SK-N-SH (cell line): ENCODE measurements at regions not wholly inside any gene's neighbourhood (a gene's known extent, or its start where the extent isn't known, plus 50 kb on each side); places are given as distances from the start of the nearest gene placed in this dataset.
"Not testable (repeated sequence)": the region's sequence is repeated elsewhere in the genome, so short reads cannot be mapped to it uniquely, and the experiment has no call there.

Experiments used
- CTCF ChIA-PET: fragments of 300-600, 350-600 bp; formaldehyde crosslinking; extraction: SDS; loops from one replicate; lab custom pipeline; 2021; lab: Yijun Ruan, JAX
- POLR2A ChIA-PET: fragments of 350-600 bp; sonication (Branson Sonifier 250); formaldehyde crosslinking; extraction: SDS; loops from one replicate; lab custom pipeline; 2020; ENCODE audit warnings: antibody characterized with exemption, inconsistent platforms; lab: Yijun Ruan, JAX
- DNase-seq: peaks from one replicate; pipeline ENCODE4 v3.0.0; 2012
- H2AFZ ChIP-seq: fragments of 200-600 bp; sonication (generic); 2 replicates; pipeline ENCODE4 v1.8.1; 2016; ENCODE audit warnings: antibody characterized with exemption, mild to moderate bottlenecking, low read depth
- H3F3A ChIP-seq: fragments of 200-600 bp; sonication (generic); replicated peaks from 2 replicates; pipeline ENCODE3; 2016; ENCODE audit warnings: antibody characterized with exemption, mild to moderate bottlenecking; ENCODE audit not compliant: insufficient read depth
- H3K27ac ChIP-seq, 2 experiments: fragments of 200-500 bp in 1 of 2; fragments of 200-600 bp in 1 of 2; sonication (Bioruptor generic) in 1 of 2; sonication (generic), shearing (Covaris generic) in 1 of 2; 2 replicates each; pipeline versions ENCODE4 v1.5.1 to v1.6.1; 2014 to 2016; ENCODE audit warnings: low read depth in 2 of 2, inconsistent platforms in 1 of 2, low read length in 1 of 2, mild to moderate bottlenecking in 1 of 2, mixed read lengths in 1 of 2
- H3K27me3 ChIP-seq: fragments of 200-600 bp; sonication (generic), shearing (Covaris generic); 2 replicates; pipeline ENCODE4 v1.6.1; 2016; ENCODE audit warnings: mixed run types; ENCODE audit not compliant: insufficient read depth
- H3K36me3 ChIP-seq, 2 experiments: fragments of 200-500 bp in 1 of 2; fragments of 200-600 bp in 1 of 2; sonication (Bioruptor generic) in 1 of 2; sonication (generic) in 1 of 2; replicated peaks in 1 of 2; 2 replicates each; pipeline versions ENCODE3 to v1.5.1; 2014 to 2016; ENCODE audit warnings: low read length in 1 of 2, mild to moderate bottlenecking in 1 of 2; ENCODE audit not compliant: insufficient read depth in 2 of 2, control insufficient read depth in 1 of 2
- H3K4me1 ChIP-seq, 2 experiments: fragments of 200-500 bp in 1 of 2; fragments of 200-600 bp in 1 of 2; sonication (Bioruptor generic) in 1 of 2; sonication (generic), shearing (Covaris generic) in 1 of 2; 2 replicates each; pipeline versions ENCODE4 v1.5.1 to v1.6.1; 2014 to 2016; ENCODE audit warnings: low read depth in 1 of 2, low read length in 1 of 2, mixed run types in 1 of 2; ENCODE audit not compliant: insufficient read depth in 2 of 2, control insufficient read depth in 1 of 2
- H3K4me2 ChIP-seq: fragments of 200-600 bp; sonication (generic), shearing (Covaris generic); 2 replicates; pipeline ENCODE4 v1.6.1; 2017; ENCODE audit warnings: mixed run types
- H3K4me3 ChIP-seq, 2 experiments: fragments of 200-500 bp in 1 of 2; fragments of 200-600 bp in 1 of 2; sonication (Bioruptor generic) in 1 of 2; sonication (generic), shearing (Covaris generic) in 1 of 2; 2 replicates each; pipeline versions ENCODE4 v1.5.1 to v1.8.1; 2014 to 2016; ENCODE audit warnings: low read depth in 2 of 2, inconsistent platforms in 1 of 2, low read length in 1 of 2, mild to moderate bottlenecking in 1 of 2, mixed read lengths in 1 of 2, moderate library complexity in 1 of 2
- H3K79me2 ChIP-seq: fragments of 200-600 bp; sonication (generic); 2 replicates; pipeline ENCODE4 v1.8.1; 2017; ENCODE audit warnings: mild to moderate bottlenecking; ENCODE audit not compliant: insufficient read depth
- H3K9ac ChIP-seq: fragments of 200-600 bp; sonication (generic); 2 replicates; pipeline ENCODE4 v1.6.1; 2017; ENCODE audit warnings: mixed run types
- H3K9me2 ChIP-seq: fragments of 200-600 bp; sonication (generic); 2 replicates; pipeline ENCODE4 v1.6.1; 2017; ENCODE audit warnings: mixed run types
- H3K9me3 ChIP-seq: fragments of 200-600 bp; sonication (generic); 2 replicates; pipeline ENCODE4 v1.6.1; 2017; ENCODE audit warnings: mixed run types, mild to moderate bottlenecking, moderate library complexity
- H4K20me1 ChIP-seq: fragments of 200-600 bp; sonication (generic); 2 replicates; pipeline ENCODE4 v1.6.1; 2017; ENCODE audit warnings: mild to moderate bottlenecking, mixed run types; ENCODE audit not compliant: insufficient read depth
- CHD2 ChIP-seq: fragments of 150-350 bp; IDR thresholded peaks from 2 replicates; pipeline ENCODE4 v1.6.1; 2018; ENCODE audit warnings: low read length; ENCODE audit not compliant: partially characterized antibody
- EZH2phosphoT487 ChIP-seq: fragments of 200-600 bp; sonication (generic); IDR thresholded peaks from 2 replicates; pipeline ENCODE4 v1.6.1; 2017; ENCODE audit warnings: low read depth, mixed run types, mild to moderate bottlenecking, antibody characterized with exemption, moderate library complexity, borderline replicate concordance
- MEF2A ChIP-seq: IDR thresholded peaks from 2 replicates; pipeline ENCODE4 v1.4.0; 2012; ENCODE audit warnings: low read depth, borderline replicate concordance
- NFIC ChIP-seq: IDR thresholded peaks from 2 replicates; pipeline ENCODE4 v1.4.0; 2012; ENCODE audit warnings: borderline replicate concordance
- RCOR1 ChIP-seq: fragments of 150-350 bp; IDR thresholded peaks from 2 replicates; pipeline ENCODE4 v1.6.1; 2017; ENCODE audit warnings: antibody characterized with exemption, low read length
- REST ChIP-seq: IDR thresholded peaks from 2 replicates; pipeline ENCODE4 v1.6.1; 2012; ENCODE audit warnings: mild to moderate bottlenecking, low read depth, low read length, moderate library complexity
- SMC3 ChIP-seq: IDR thresholded peaks from 2 replicates; pipeline ENCODE4 v1.6.1; 2012; ENCODE audit warnings: low read depth, low read length, improper control_type of control experiment
- USF1 ChIP-seq: IDR thresholded peaks from 2 replicates; pipeline ENCODE4 v1.4.0; 2012; ENCODE audit warnings: low read depth, borderline replicate concordance
- YY1 ChIP-seq: IDR thresholded peaks from 2 replicates; pipeline ENCODE4 v1.4.0; 2012; ENCODE audit warnings: low read depth, mild to moderate bottlenecking
- WGBS: methylation state at CpG from one replicate; pipeline ENCODE4 v1.1.6; 2017; ENCODE audit warnings: low lambda C conversion rate; 5-methylcytosine and 5-hydroxymethylcytosine counted together

- DNase-seq = no peak
- H3K27me3 ChIP-seq = peaks cover 8% of the 10 kb centered on the region; the same call in 1 of the 2 replicates
- H3K9me3 ChIP-seq = no peaks in the 10 kb centered on the region
- WGBS = 15% methylated on average over 7 of the region's 7 CpGs
- CTCF ChIA-PET = interaction anchor here (1.3 kb wide), 1 partner anchor 15 kb away, joined by 3 read pairs; no protein-coding TSS in a partner anchor
- no peak overlapping the region for H3K9ac ChIP-seq
- H3K4me2 ChIP-seq = no peak overlapping the region
- H3F3A ChIP-seq = peaks cover 6% of the 10 kb centered on the region
- TF ChIP-seq EZH2phosphoT487 (no peak), CHD2 (no peak), RCOR1 (no peak), YY1 (no peak), REST (no peak), MEF2A (no peak), NFIC (no peak), USF1 (no peak), SMC3 (no peak)
- H3K27ac ChIP-seq = no peak overlapping the region
- H4K20me1 ChIP-seq = no peaks in the 10 kb centered on the region
- H2AFZ ChIP-seq = no peak overlapping the region
- POLR2A ChIA-PET = no interaction called here
- H3K4me3 ChIP-seq = no peak overlapping the region
- no peaks in the 10 kb centered on the region for H3K4me1 ChIP-seq
- H3K79me2 ChIP-seq = no peaks in the 10 kb centered on the region
- H3K9me2 ChIP-seq = no peaks in the 10 kb centered on the region
- H3K36me3 ChIP-seq = no peaks in the 10 kb centered on the region
Observed at GRCh38 chr5:42982107-42982622, 58.0 kb downstream of the ANXA2R start.

GRCh38 chr5:42981417-42982106 lies 58.6 kb downstream of the ANXA2R start:
- H3K9me2 ChIP-seq, H4K20me1 ChIP-seq, H3K4me3 ChIP-seq, POLR2A ChIA-PET, H3K4me2 ChIP-seq, H3K9ac ChIP-seq, H3K27ac ChIP-seq, CTCF ChIA-PET, H3K79me2 ChIP-seq, H3K36me3 ChIP-seq, H2AFZ ChIP-seq, H3K4me1 ChIP-seq, H3K9me3 ChIP-seq, H3F3A ChIP-seq, DNase-seq: not testable (repeated sequence)
- no CpG with 5 or more reads among the region's 8 CpGs for WGBS
- peaks cover 10% of the 10 kb centered on the region; the same call in 1 of the 2 replicates for H3K27me3 ChIP-seq

GRCh38 chr5:42981015-42981414 lies 59.1 kb downstream of the ANXA2R start:
- H4K20me1 ChIP-seq, H3K79me2 ChIP-seq, H3K4me3 ChIP-seq, H2AFZ ChIP-seq, H3K36me3 ChIP-seq, DNase-seq, H3K4me1 ChIP-seq, H3K9me3 ChIP-seq, POLR2A ChIA-PET, H3K27ac ChIP-seq, H3K9me2 ChIP-seq, H3K9ac ChIP-seq, H3F3A ChIP-seq, H3K4me2 ChIP-seq, CTCF ChIA-PET: not testable (repeated sequence)
- no CpG with 5 or more reads among the region's 5 CpGs for WGBS
- peaks cover 10% of the 10 kb centered on the region; the same call in 1 of the 2 replicates for H3K27me3 ChIP-seq

GRCh38 chr5:42980391-42980790 lies 59.7 kb downstream of the ANXA2R start:
- H3K27me3 ChIP-seq = peaks cover 10% of the 10 kb centered on the region; the same call in 1 of the 2 replicates
- no CpG with 5 or more reads among the region's 36 CpGs for WGBS
- POLR2A ChIA-PET, H2AFZ ChIP-seq, H3K4me1 ChIP-seq, H3K79me2 ChIP-seq, H3K27ac ChIP-seq, H3K4me3 ChIP-seq, H3K9ac ChIP-seq, H3K36me3 ChIP-seq, H3K9me3 ChIP-seq, H3F3A ChIP-seq, H3K9me2 ChIP-seq, CTCF ChIA-PET, DNase-seq, H3K4me2 ChIP-seq, H4K20me1 ChIP-seq: not testable (repeated sequence)
